ENCODE measurements at regions not wholly inside any gene's neighbourhood (a gene's known extent, or its start where the extent isn't known, plus 50 kb on each side); places are given as distances from the start of the nearest gene placed in this dataset.

DNA sequence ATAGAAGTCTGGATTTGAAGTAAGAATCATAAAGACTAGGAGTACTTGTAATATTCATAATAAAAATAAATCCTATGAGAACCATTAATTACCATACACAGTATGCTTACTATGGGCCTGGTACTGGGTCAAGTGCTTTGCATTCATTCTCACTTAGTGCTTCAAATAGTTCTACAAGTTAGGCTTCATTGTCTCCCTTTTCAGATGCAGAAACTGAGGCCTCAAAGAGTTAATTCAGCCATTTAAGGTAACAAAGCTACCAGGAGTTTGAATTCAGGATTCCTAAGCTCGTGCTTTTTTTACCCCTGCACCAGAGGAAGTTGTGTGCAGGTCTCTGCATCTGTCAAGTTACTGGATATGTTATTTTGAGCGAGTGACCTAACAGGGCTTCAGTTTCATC lies 1098.4 kb upstream of the EEF2KMT start:
- TF ChIP-seq ZSCAN30 (tag by site-specific recombination; IDR thresholded peaks at IDR 0.05), result no peak
- no peak for TF ChIP-seq ZNF184 (tag by site-specific recombination; IDR thresholded peaks at IDR 0.05)
- TF ChIP-seq, protein P1, sequence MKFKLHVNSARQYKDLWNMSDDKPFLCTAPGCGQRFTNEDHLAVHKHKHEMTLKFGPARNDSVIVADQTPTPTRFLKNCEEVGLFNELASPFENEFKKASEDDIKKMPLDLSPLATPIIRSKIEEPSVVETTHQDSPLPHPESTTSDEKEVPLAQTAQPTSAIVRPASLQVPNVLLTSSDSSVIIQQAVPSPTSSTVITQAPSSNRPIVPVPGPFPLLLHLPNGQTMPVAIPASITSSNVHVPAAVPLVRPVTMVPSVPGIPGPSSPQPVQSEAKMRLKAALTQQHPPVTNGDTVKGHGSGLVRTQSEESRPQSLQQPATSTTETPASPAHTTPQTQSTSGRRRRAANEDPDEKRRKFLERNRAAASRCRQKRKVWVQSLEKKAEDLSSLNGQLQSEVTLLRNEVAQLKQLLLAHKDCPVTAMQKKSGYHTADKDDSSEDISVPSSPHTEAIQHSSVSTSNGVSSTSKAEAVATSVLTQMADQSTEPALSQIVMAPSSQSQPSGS (tag by site-specific recombination; IDR thresholded peaks at IDR 0.05; ENCODE audit: low read depth), result no peak
- TF ChIP-seq ZNF354C (tag by site-specific recombination; IDR thresholded peaks at IDR 0.05; ENCODE audit: borderline replicate concordance, low read depth), result no peak
- TF ChIP-seq ZNF114 (tag by site-specific recombination; IDR thresholded peaks at IDR 0.05), result no peak
- TF ChIP-seq, protein P2, sequence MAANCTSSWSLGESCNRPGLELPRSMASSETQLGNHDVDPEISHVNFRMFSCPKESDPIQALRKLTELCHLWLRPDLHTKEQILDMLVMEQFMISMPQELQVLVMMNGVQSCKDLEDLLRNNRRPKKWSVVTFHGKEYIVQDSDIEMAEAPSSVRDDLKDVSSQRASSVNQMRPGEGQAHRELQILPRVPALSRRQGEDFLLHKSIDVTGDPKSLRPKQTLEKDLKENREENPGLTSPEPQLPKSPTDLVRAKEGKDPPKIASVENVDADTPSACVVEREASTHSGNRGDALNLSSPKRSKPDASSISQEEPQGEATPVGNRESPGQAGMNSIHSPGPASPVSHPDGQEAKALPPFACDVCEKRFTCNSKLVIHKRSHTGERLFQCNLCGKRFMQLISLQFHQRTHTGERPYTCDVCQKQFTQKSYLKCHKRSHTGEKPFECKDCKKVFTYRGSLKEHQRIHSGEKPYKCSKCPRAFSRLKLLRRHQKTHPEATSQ (tag by site-specific recombination; IDR thresholded peaks at IDR 0.05), result no peak
- TF ChIP-seq, protein P3, sequence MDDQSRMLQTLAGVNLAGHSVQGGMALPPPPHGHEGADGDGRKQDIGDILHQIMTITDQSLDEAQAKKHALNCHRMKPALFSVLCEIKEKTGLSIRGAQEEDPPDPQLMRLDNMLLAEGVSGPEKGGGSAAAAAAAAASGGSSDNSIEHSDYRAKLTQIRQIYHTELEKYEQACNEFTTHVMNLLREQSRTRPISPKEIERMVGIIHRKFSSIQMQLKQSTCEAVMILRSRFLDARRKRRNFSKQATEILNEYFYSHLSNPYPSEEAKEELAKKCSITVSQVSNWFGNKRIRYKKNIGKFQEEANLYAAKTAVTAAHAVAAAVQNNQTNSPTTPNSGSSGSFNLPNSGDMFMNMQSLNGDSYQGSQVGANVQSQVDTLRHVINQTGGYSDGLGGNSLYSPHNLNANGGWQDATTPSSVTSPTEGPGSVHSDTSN (CRISPR knock-in tag; IDR thresholded peaks at IDR 0.05), result no peak
- TF ChIP-seq ZNF112 (tag by site-specific recombination; IDR thresholded peaks at IDR 0.05), result no peak

Measured in HEK293 (cell line).